GM23338 (cell line): ENCODE measurements at regions not wholly inside any gene's neighbourhood (a gene's known extent, or its start where the extent isn't known, plus 50 kb on each side); places are given as distances from the start of the nearest gene placed in this dataset.

Source experiments
- ATAC-seq: fragments of 200-7000 bp; cut with Tn5 transposase; 3 replicates; pipeline ENCODE4 v1.9.1; 2020
- DNase-seq: peaks from one replicate; pipeline ENCODE4 v3.0.0-alpha.2; 2015; ENCODE audit warnings: low spot score
- H2AFZ ChIP-seq: fragments of 200-600 bp; sonication (generic); 2 replicates; pipeline ENCODE4 v1.8.0; 2016; ENCODE audit warnings: antibody characterized with exemption, mild to moderate bottlenecking, moderate library complexity
- H3F3A ChIP-seq: fragments of 200-600 bp; sonication (generic); replicated peaks from 2 replicates; pipeline ENCODE4 v1.8.0; 2017; ENCODE audit warnings: antibody characterized with exemption, mixed run types, low read depth
- H3K27ac ChIP-seq: fragments of 200-600 bp; sonication (generic); 2 replicates; pipeline ENCODE4 v1.6.1; 2016; ENCODE audit warnings: low read depth
- H3K27me3 ChIP-seq: fragments of 200-600 bp; sonication (generic); 2 replicates; pipeline ENCODE4 v1.8.0; 2016; ENCODE audit warnings: mild to moderate bottlenecking, mixed run types, moderate library complexity; ENCODE audit not compliant: insufficient read depth
- H3K36me3 ChIP-seq: fragments of 200-600 bp; sonication (generic); 2 replicates; pipeline ENCODE4 v1.8.0; 2016; ENCODE audit warnings: mild to moderate bottlenecking; ENCODE audit not compliant: insufficient read depth
- H3K4me1 ChIP-seq: fragments of 200-600 bp; sonication (generic); 2 replicates; pipeline ENCODE4 v1.8.0; 2016; ENCODE audit warnings: mild to moderate bottlenecking, moderate library complexity; ENCODE audit not compliant: insufficient read depth
- H3K4me2 ChIP-seq: fragments of 200-600 bp; sonication (generic); 2 replicates; pipeline ENCODE4 v1.7.1; 2017; ENCODE audit warnings: mixed run types
- H3K4me3 ChIP-seq: fragments of 200-600 bp; sonication (generic); 2 replicates; pipeline ENCODE4 v1.6.1; 2016; ENCODE audit warnings: mixed run types
- H3K79me2 ChIP-seq: fragments of 200-600 bp; sonication (generic); replicated peaks from 2 replicates; pipeline ENCODE4 v1.8.0; 2017; ENCODE audit warnings: mild to moderate bottlenecking; ENCODE audit not compliant: insufficient read depth
- H3K9me2 ChIP-seq: fragments of 200-600 bp; sonication (generic); 2 replicates; pipeline ENCODE4 v1.8.0; 2017; ENCODE audit not compliant: insufficient read depth
- H4K20me1 ChIP-seq: fragments of 200-600 bp; sonication (generic); replicated peaks from 2 replicates; pipeline ENCODE4 v1.8.0; 2017; ENCODE audit warnings: mild to moderate bottlenecking; ENCODE audit not compliant: insufficient read depth
- H3K27ac Mint-ChIP-seq: 2 replicates; pipeline ENCODE4 v1.8.0; 2020; ENCODE audit warnings: inconsistent platforms, mild to moderate bottlenecking, moderate library complexity, mixed read lengths
- H3K27me3 Mint-ChIP-seq: 3 replicates; pipeline ENCODE4 v1.8.0; 2022; ENCODE audit warnings: low read depth, mild to moderate bottlenecking, moderate library complexity, mixed read lengths, inconsistent platforms; ENCODE audit not compliant: insufficient read depth, poor library complexity
- H3K36me3 Mint-ChIP-seq: 3 replicates; pipeline ENCODE4 v1.8.0; 2021; ENCODE audit warnings: low read depth, mild to moderate bottlenecking, inconsistent platforms, moderate library complexity, mixed read lengths
- H3K4me1 Mint-ChIP-seq: 3 replicates; pipeline ENCODE4 v1.8.0; 2020; ENCODE audit warnings: mild to moderate bottlenecking, inconsistent platforms, mixed read lengths
- H3K4me3 Mint-ChIP-seq: 3 replicates; pipeline ENCODE4 v1.8.0; 2021; ENCODE audit warnings: moderate library complexity, mild to moderate bottlenecking, inconsistent platforms, mixed read lengths
- H3K9me3 Mint-ChIP-seq: 3 replicates; pipeline ENCODE4 v1.8.0; 2020; ENCODE audit warnings: moderate library complexity, mild to moderate bottlenecking, inconsistent platforms, mixed read lengths
- CREB1 ChIP-seq: fragments of 250-450 bp; sonication (Bioruptor Pico); IDR thresholded peaks from 2 replicates; pipeline ENCODE4 v1.5.0; 2020; ENCODE audit warnings: low read depth, mild to moderate bottlenecking, moderate library complexity
- EZH2 ChIP-seq: fragments of 200-600 bp; sonication (generic); IDR thresholded peaks from one replicate; pipeline ENCODE4 v1.8.0; 2017; ENCODE audit warnings: antibody characterized with exemption, mild to moderate bottlenecking, low read depth; ENCODE audit not compliant: unreplicated experiment
- EZH2phosphoT487 ChIP-seq: fragments of 200-600 bp; sonication (generic); IDR thresholded peaks from one replicate; pipeline ENCODE4 v1.8.1; 2018; ENCODE audit warnings: antibody characterized with exemption; ENCODE audit not compliant: unreplicated experiment
- JUNB ChIP-seq: IDR thresholded peaks from one replicate; pipeline ENCODE4 v1.6.1; 2016; ENCODE audit warnings: antibody characterized with exemption; ENCODE audit not compliant: unreplicated experiment
- POLR2AphosphoS5 ChIP-seq: IDR thresholded peaks from 2 replicates; pipeline ENCODE4 v1.6.1; 2016; ENCODE audit warnings: antibody characterized with exemption, low read depth
- STAT1 ChIP-seq: IDR thresholded peaks from one replicate; pipeline ENCODE4 v1.6.1; 2016; ENCODE audit warnings: antibody characterized with exemption; ENCODE audit not compliant: unreplicated experiment
- ZNF114 ChIP-seq: fragments of 250-450 bp; sonication (Bioruptor Pico); IDR thresholded peaks from 2 replicates; pipeline ENCODE4 v1.5.0; 2020; ENCODE audit warnings: mild to moderate bottlenecking, moderate library complexity
- ZNF331 ChIP-seq: fragments of 250-450 bp; sonication (Bioruptor Pico); IDR thresholded peaks from 2 replicates; pipeline ENCODE4 v1.5.0; 2020; ENCODE audit warnings: low read depth, mild to moderate bottlenecking, moderate library complexity
- ZNF462 ChIP-seq: fragments of 250-450 bp; sonication (Bioruptor Pico); IDR thresholded peaks from 2 replicates; pipeline ENCODE4 v1.5.0; 2020; ENCODE audit warnings: mild to moderate bottlenecking, moderate library complexity
- TF ChIP-seq, protein P1 (sequence below), 2 experiments: fragments of 200-600 bp in 1 of 2; sonication (generic) in 1 of 2; conservative IDR thresholded peaks; 2 replicates each; pipeline versions ENCODE4 v1.5.1 to v1.6.1; 2016 to 2017; ENCODE audit warnings: antibody characterized with exemption in 2 of 2, low read depth in 2 of 2, mild to moderate bottlenecking in 2 of 2, moderate library complexity in 1 of 2
- TF ChIP-seq, protein P2 (sequence below): IDR thresholded peaks from 2 replicates; pipeline ENCODE4 v1.6.1; 2016; ENCODE audit warnings: antibody characterized with exemption
- TF ChIP-seq, protein P3 (sequence below): IDR thresholded peaks from one replicate; pipeline ENCODE4 v1.6.1; 2018; ENCODE audit warnings: antibody characterized with exemption; ENCODE audit not compliant: unreplicated experiment

DNA sequence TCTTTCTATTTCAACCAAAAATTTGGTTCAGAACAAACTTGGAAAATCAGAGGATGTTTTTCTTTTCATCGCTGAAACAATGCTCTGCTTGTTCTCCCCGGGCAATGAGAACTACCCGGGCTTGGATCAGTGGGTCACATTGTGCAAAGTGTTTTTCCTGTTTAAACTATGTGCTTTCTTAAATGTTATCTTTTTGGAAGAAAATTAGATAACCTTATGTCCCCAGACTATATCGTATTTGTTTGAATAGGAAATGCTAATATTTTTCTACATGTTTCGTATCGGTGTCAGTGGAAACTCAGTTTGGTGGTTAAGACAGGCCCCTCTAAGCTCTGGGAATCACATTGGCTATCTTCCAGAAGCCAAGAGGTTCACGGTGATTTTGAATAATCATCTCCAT is 319.5 kb upstream of the NFE2L3 start (continued):
- TF ChIP-seq ZNF462 (CRISPR knock-in tag): no peak

- H3K4me2 ChIP-seq: no peak overlapping the region
- peak overlapping the region; percentile 34 for H2AFZ ChIP-seq
- peaks cover 31% of the 10 kb centered on the region for H3K4me1 Mint-ChIP-seq
- no peaks in the 10 kb centered on the region for H3K9me3 Mint-ChIP-seq
- H3K4me3 Mint-ChIP-seq: no peak overlapping the region
- no peak overlapping the region for H3K27ac Mint-ChIP-seq
- no peaks in the 10 kb centered on the region for H3K79me2 ChIP-seq
- H3K36me3 Mint-ChIP-seq: no peaks in the 10 kb centered on the region
- no peaks in the 10 kb centered on the region for H3K36me3 ChIP-seq
- DNase-seq (no peak), ATAC-seq (peak; percentile 60)
- peaks cover 22% of the 10 kb centered on the region for H3K4me1 ChIP-seq
- H3K4me3 ChIP-seq: no peak overlapping the region
- H3K27me3 Mint-ChIP-seq: peaks cover 3% of the 10 kb centered on the region
- H4K20me1 ChIP-seq: no peaks in the 10 kb centered on the region
- no peaks in the 10 kb centered on the region for H3F3A ChIP-seq
- no peaks in the 10 kb centered on the region for H3K9me2 ChIP-seq
- H3K27ac ChIP-seq: no peak overlapping the region
- no peaks in the 10 kb centered on the region for H3K27me3 ChIP-seq
- TF ChIP-seq CREB1 (CRISPR knock-in tag) (no peak), EZH2phosphoT487 (no peak), ZNF331 (CRISPR knock-in tag) (no peak), POLR2AphosphoS5 (no peak), STAT1 (no peak), EZH2 (no peak), ZNF114 (CRISPR knock-in tag) (no peak), JUNB (no peak)
- TF ChIP-seq, protein P1, sequence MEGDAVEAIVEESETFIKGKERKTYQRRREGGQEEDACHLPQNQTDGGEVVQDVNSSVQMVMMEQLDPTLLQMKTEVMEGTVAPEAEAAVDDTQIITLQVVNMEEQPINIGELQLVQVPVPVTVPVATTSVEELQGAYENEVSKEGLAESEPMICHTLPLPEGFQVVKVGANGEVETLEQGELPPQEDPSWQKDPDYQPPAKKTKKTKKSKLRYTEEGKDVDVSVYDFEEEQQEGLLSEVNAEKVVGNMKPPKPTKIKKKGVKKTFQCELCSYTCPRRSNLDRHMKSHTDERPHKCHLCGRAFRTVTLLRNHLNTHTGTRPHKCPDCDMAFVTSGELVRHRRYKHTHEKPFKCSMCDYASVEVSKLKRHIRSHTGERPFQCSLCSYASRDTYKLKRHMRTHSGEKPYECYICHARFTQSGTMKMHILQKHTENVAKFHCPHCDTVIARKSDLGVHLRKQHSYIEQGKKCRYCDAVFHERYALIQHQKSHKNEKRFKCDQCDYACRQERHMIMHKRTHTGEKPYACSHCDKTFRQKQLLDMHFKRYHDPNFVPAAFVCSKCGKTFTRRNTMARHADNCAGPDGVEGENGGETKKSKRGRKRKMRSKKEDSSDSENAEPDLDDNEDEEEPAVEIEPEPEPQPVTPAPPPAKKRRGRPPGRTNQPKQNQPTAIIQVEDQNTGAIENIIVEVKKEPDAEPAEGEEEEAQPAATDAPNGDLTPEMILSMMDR (conservative IDR thresholded peaks at IDR 0.05; ENCODE audit: low read depth in 2 of 2): no peak
- TF ChIP-seq, protein P2, sequence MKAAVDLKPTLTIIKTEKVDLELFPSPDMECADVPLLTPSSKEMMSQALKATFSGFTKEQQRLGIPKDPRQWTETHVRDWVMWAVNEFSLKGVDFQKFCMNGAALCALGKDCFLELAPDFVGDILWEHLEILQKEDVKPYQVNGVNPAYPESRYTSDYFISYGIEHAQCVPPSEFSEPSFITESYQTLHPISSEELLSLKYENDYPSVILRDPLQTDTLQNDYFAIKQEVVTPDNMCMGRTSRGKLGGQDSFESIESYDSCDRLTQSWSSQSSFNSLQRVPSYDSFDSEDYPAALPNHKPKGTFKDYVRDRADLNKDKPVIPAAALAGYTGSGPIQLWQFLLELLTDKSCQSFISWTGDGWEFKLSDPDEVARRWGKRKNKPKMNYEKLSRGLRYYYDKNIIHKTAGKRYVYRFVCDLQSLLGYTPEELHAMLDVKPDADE: no peak
- TF ChIP-seq, protein P3, sequence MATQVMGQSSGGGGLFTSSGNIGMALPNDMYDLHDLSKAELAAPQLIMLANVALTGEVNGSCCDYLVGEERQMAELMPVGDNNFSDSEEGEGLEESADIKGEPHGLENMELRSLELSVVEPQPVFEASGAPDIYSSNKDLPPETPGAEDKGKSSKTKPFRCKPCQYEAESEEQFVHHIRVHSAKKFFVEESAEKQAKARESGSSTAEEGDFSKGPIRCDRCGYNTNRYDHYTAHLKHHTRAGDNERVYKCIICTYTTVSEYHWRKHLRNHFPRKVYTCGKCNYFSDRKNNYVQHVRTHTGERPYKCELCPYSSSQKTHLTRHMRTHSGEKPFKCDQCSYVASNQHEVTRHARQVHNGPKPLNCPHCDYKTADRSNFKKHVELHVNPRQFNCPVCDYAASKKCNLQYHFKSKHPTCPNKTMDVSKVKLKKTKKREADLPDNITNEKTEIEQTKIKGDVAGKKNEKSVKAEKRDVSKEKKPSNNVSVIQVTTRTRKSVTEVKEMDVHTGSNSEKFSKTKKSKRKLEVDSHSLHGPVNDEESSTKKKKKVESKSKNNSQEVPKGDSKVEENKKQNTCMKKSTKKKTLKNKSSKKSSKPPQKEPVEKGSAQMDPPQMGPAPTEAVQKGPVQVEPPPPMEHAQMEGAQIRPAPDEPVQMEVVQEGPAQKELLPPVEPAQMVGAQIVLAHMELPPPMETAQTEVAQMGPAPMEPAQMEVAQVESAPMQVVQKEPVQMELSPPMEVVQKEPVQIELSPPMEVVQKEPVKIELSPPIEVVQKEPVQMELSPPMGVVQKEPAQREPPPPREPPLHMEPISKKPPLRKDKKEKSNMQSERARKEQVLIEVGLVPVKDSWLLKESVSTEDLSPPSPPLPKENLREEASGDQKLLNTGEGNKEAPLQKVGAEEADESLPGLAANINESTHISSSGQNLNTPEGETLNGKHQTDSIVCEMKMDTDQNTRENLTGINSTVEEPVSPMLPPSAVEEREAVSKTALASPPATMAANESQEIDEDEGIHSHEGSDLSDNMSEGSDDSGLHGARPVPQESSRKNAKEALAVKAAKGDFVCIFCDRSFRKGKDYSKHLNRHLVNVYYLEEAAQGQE: no peak
Observed at GRCh38 chr7:25832929-25833328, 319.1 kb upstream of the NFE2L3 start.
